OCI-LY3 (cell line): ENCODE measurements at regions not wholly inside any gene's neighbourhood (a gene's known extent, or its start where the extent isn't known, plus 50 kb on each side); places are given as distances from the start of the nearest gene placed in this dataset.
"Not testable (repeated sequence)": the region's sequence is repeated elsewhere in the genome, so short reads cannot be mapped to it uniquely, and the experiment has no call there.

Experiments used
- H2AFZ ChIP-seq: fragments of 200-600, 300-600 bp; shearing (Covaris generic); 2 replicates; pipeline ENCODE4 v1.6.0; 2014; ENCODE audit warnings: antibody characterized with exemption, low read depth, low read length
- H3K27ac ChIP-seq: fragments of 200-600, 300-600 bp; sonication (generic); 2 replicates; pipeline ENCODE4 v1.5.1; 2014; ENCODE audit warnings: mild to moderate bottlenecking, low read length, moderate library complexity, mixed read lengths
- H3K27me3 ChIP-seq: fragments of 200-600, 300-600 bp; sonication (generic); 2 replicates; pipeline ENCODE4 v1.6.1; 2014; ENCODE audit warnings: low read depth, low read length, mixed read lengths
- H3K36me3 ChIP-seq: fragments of 200-600, 300-600 bp; sonication (generic); replicated peaks from 2 replicates; pipeline ENCODE3; 2014; ENCODE audit warnings: low read depth, low read length, mixed read lengths
- H3K4me1 ChIP-seq: fragments of 300-600, 200-600 bp; sonication (generic); 2 replicates; pipeline ENCODE4 v1.6.1; 2014; ENCODE audit warnings: low read length, mixed read lengths
- H3K4me2 ChIP-seq: fragments of 200-600, 300-600 bp; sonication (generic); 2 replicates; pipeline ENCODE4 v1.6.1; 2014; ENCODE audit warnings: low read length, mixed read lengths
- H3K4me3 ChIP-seq: fragments of 300-600, 200-600 bp; sonication (generic); 2 replicates; pipeline ENCODE4 v1.5.1; 2014; ENCODE audit warnings: antibody characterized with exemption, mild to moderate bottlenecking, low read length, moderate library complexity
- H3K79me2 ChIP-seq: fragments of 300-600, 200-600 bp; shearing (Covaris generic); 2 replicates; pipeline ENCODE4 v1.6.1; 2014; ENCODE audit warnings: mild to moderate bottlenecking, low read length, mixed read lengths
- H3K9ac ChIP-seq: fragments of 300-600, 200-600 bp; shearing (Covaris generic); 2 replicates; pipeline ENCODE4 v1.6.0; 2014; ENCODE audit warnings: mild to moderate bottlenecking, low read length, moderate library complexity
- H3K9me3 ChIP-seq: fragments of 200-600, 300-600 bp; shearing (Covaris generic); 2 replicates; pipeline ENCODE4 v1.6.1; 2014; ENCODE audit warnings: low read length, mixed read lengths; ENCODE audit not compliant: insufficient read depth
- H4K20me1 ChIP-seq: fragments of 200-600, 300-600 bp; sonication (generic); 2 replicates; pipeline ENCODE4 v1.6.1; 2016; ENCODE audit warnings: low read length, mixed read lengths; ENCODE audit not compliant: insufficient read depth
- EZH2phosphoT487 ChIP-seq: fragments of 200-600 bp; shearing (Covaris generic); IDR thresholded peaks from 2 replicates; pipeline ENCODE4 v1.6.1; 2018; ENCODE audit warnings: antibody characterized with exemption, mixed run types, low read depth
- TF ChIP-seq, protein P1 (sequence below): fragments of 200-600, 300-600 bp; sonication (generic); IDR thresholded peaks from 2 replicates; pipeline ENCODE4 v1.5.1; 2014; ENCODE audit warnings: antibody characterized with exemption, low read length, low read depth

DNA sequence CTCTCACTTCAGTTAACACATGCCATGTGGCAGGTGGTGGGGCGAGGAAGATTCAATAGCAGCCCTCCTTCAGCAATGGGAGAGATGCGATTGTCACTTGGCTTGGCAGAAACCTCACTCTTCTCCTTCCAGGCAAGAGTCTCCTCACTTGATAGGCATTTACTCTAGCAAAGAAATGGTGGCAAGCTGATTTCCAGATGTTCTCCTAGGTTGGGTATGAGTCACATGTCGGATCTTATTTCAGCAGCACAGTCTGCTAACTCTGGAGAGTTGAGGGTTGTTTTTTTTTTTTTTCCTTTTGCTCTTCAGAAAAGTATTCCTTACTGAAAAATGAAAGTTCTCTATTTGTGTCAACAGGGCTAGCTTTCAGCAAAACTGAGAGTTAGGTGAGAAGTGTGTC lies 119.5 kb upstream of the CHRDL1 start:
- Histone ChIP-seq H3K36me3 (no peaks in the 10 kb centered on the region), H3K9ac (no peak overlapping the region), H3K79me2 (no peaks in the 10 kb centered on the region), H3K4me3 (no peak overlapping the region), H3K4me1 (no peaks in the 10 kb centered on the region), H3K4me2 (no peak overlapping the region), H3K9me3 (no peaks in the 10 kb centered on the region), H3K27me3 (no peaks in the 10 kb centered on the region), H3K27ac (no peak overlapping the region), H2AFZ (no peak overlapping the region), H4K20me1 (no peaks in the 10 kb centered on the region)
- TF ChIP-seq EZH2phosphoT487 = no peak
- TF ChIP-seq, protein P1, sequence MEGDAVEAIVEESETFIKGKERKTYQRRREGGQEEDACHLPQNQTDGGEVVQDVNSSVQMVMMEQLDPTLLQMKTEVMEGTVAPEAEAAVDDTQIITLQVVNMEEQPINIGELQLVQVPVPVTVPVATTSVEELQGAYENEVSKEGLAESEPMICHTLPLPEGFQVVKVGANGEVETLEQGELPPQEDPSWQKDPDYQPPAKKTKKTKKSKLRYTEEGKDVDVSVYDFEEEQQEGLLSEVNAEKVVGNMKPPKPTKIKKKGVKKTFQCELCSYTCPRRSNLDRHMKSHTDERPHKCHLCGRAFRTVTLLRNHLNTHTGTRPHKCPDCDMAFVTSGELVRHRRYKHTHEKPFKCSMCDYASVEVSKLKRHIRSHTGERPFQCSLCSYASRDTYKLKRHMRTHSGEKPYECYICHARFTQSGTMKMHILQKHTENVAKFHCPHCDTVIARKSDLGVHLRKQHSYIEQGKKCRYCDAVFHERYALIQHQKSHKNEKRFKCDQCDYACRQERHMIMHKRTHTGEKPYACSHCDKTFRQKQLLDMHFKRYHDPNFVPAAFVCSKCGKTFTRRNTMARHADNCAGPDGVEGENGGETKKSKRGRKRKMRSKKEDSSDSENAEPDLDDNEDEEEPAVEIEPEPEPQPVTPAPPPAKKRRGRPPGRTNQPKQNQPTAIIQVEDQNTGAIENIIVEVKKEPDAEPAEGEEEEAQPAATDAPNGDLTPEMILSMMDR = no peak

GRCh38 chrX:110914281-110914680 lies 118.7 kb upstream of the CHRDL1 start:
- H4K20me1 ChIP-seq = no peaks in the 10 kb centered on the region
- H3K4me3 ChIP-seq = no peak overlapping the region
- H3K4me1 ChIP-seq = no peaks in the 10 kb centered on the region
- TF ChIP-seq EZH2phosphoT487 = no peak
- TF ChIP-seq, protein P1 = no peak
- no peak overlapping the region for H3K4me2 ChIP-seq
- H3K9ac ChIP-seq = no peak overlapping the region
- no peaks in the 10 kb centered on the region for H3K9me3 ChIP-seq
- H3K79me2 ChIP-seq = no peaks in the 10 kb centered on the region
- H3K27me3 ChIP-seq = no peaks in the 10 kb centered on the region
- H3K36me3 ChIP-seq = no peaks in the 10 kb centered on the region
- H2AFZ ChIP-seq = no peak overlapping the region
- H3K27ac ChIP-seq = no peak overlapping the region

- not testable (repeated sequence) for H3K27ac ChIP-seq, H3K4me2 ChIP-seq, H3K9ac ChIP-seq, H3K36me3 ChIP-seq, H2AFZ ChIP-seq, H3K27me3 ChIP-seq, H4K20me1 ChIP-seq, H3K9me3 ChIP-seq, H3K4me1 ChIP-seq, H3K4me3 ChIP-seq, H3K79me2 ChIP-seq
Measured at GRCh38 chrX:110904747-110905146, 109.1 kb upstream of the CHRDL1 start.

DNA sequence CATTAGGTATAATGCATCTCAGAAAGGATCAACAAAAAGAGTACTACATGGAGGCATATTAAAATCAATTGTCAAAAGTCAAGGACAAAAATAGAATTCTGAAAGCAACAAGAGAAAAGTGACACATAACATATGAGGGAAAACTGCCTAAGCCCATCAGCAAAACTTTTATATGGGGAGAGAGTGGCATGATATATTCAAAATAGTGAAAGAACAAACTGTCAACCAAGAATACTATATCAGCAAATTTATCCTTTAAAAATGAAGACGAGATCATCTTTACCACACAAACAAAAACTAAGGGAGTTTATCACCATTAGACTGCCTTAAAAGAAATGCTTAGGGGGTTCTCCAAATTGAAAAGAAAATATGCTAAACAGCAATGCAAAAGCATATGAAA lies 86.4 kb upstream of the CHRDL1 start:
- Histone ChIP-seq H3K36me3 (no peaks in the 10 kb centered on the region), H3K9me3 (no peaks in the 10 kb centered on the region), H3K4me2 (no peak overlapping the region), H2AFZ (no peak overlapping the region), H3K4me3 (no peak overlapping the region), H4K20me1 (no peaks in the 10 kb centered on the region), H3K4me1 (no peaks in the 10 kb centered on the region), H3K9ac (no peak overlapping the region), H3K79me2 (no peaks in the 10 kb centered on the region), H3K27me3 (no peaks in the 10 kb centered on the region), H3K27ac (no peak overlapping the region)
- TF ChIP-seq, protein P1 = no peak
- no peak for TF ChIP-seq EZH2phosphoT487

DNA sequence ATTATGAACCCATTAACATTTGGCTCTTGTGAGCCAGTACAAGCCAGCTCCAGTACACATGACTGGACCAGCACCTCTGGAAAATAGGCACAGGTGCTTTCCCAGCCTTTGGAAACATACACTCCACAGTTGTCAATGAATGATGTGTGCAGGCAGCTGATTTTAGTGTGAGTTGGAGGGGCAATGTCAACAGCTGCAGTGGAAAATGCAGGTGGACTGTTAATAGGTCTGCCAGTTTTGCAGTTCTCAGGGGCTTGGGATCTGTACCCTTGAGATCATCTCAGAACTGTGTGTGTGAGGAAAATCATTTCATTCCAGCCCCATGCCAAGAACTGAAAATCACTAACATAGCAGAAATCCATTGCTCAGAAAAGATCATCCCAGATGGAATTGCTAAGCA lies 81.7 kb upstream of the CHRDL1 start:
- TF ChIP-seq, protein P1 = no peak
- TF ChIP-seq EZH2phosphoT487 = no peak
- Histone ChIP-seq H3K27me3 (no peaks in the 10 kb centered on the region), H3K27ac (no peak overlapping the region), H3K79me2 (no peaks in the 10 kb centered on the region), H4K20me1 (no peaks in the 10 kb centered on the region), H3K4me2 (no peak overlapping the region), H3K4me3 (no peak overlapping the region), H3K9me3 (no peaks in the 10 kb centered on the region), H3K9ac (no peak overlapping the region), H3K4me1 (no peaks in the 10 kb centered on the region), H2AFZ (no peak overlapping the region), H3K36me3 (no peaks in the 10 kb centered on the region)
